IMR-90 (cell line): ENCODE measurements at regions not wholly inside any gene's neighbourhood (a gene's known extent, or its start where the extent isn't known, plus 50 kb on each side); places are given as distances from the start of the nearest gene placed in this dataset.

Experiments used
- ATAC-seq: fragments of 200-7000 bp; cut with Tn5 transposase; 2 replicates; pipeline ENCODE4 v1.9.1; 2020; ENCODE audit warnings: low read depth, mild to moderate bottlenecking, moderate library complexity
- BruUV-seq: library from RNA; stranded (reverse); fragments of 400-500 nt; replicated peaks from 2 replicates; lab custom pipeline; 2021; lab: Mats Ljungman, UMichigan
- CTCF ChIA-PET: fragments of 300-600 bp; formaldehyde crosslinking; extraction: SDS; loops from one replicate; lab custom pipeline; 2021; ENCODE audit warnings: antibody characterized with exemption; lab: Yijun Ruan, JAX
- POLR2A ChIA-PET: fragments of 300-600 bp; sonication (Branson Sonifier 250); formaldehyde crosslinking; loops from one replicate; lab custom pipeline; 2022; ENCODE audit warnings: antibody characterized with exemption; ENCODE audit not compliant: unreplicated experiment; lab: Charles Lee
- DNase-seq: peaks from one replicate; pipeline ENCODE4 v3.0.0; 2013
- H2AFZ ChIP-seq: replicated peaks from 2 replicates; pipeline ENCODE3; 2013; ENCODE audit warnings: low read length, mild to moderate bottlenecking; ENCODE audit not compliant: poor library complexity
- H2AK5ac ChIP-seq: 2 replicates; pipeline ENCODE4 v1.6.1; 2013; ENCODE audit warnings: low read depth, low read length, inconsistent platforms
- H2AK9ac ChIP-seq: replicated peaks from 2 replicates; pipeline ENCODE3; 2013; ENCODE audit warnings: mild to moderate bottlenecking, low read depth, low read length, moderate library complexity; ENCODE audit not compliant: poor library complexity
- H2BK120ac ChIP-seq: 2 replicates; pipeline ENCODE4 v1.6.1; 2013; ENCODE audit warnings: low read depth, low read length, inconsistent platforms
- H2BK15ac ChIP-seq: 3 replicates; pipeline ENCODE4 v1.6.1; 2013; ENCODE audit warnings: low read depth, low read length, inconsistent platforms
- H2BK20ac ChIP-seq: 2 replicates; pipeline ENCODE4 v1.6.1; 2013; ENCODE audit warnings: low read depth, mild to moderate bottlenecking, inconsistent platforms, low read length, moderate library complexity
- H2BK5ac ChIP-seq: 2 replicates; pipeline ENCODE4 v1.6.1; 2013; ENCODE audit warnings: mild to moderate bottlenecking, low read depth, low read length, inconsistent platforms; ENCODE audit not compliant: poor library complexity, severe bottlenecking
- H3K14ac ChIP-seq: replicated peaks from 2 replicates; pipeline ENCODE4 v1.6.1; 2013; ENCODE audit warnings: low read depth, low read length, inconsistent platforms
- H3K18ac ChIP-seq: 2 replicates; pipeline ENCODE4 v1.6.1; 2013; ENCODE audit warnings: low read depth, low read length, control low read depth
- H3K23ac ChIP-seq: 2 replicates; pipeline ENCODE4 v1.6.1; 2013; ENCODE audit warnings: low read depth, low read length, inconsistent platforms
- H3K27ac ChIP-seq: 2 replicates; pipeline ENCODE4 v1.5.1; 2013; ENCODE audit warnings: mild to moderate bottlenecking, control low read depth, low read length; ENCODE audit not compliant: insufficient read depth
- H3K27me3 ChIP-seq: 2 replicates; pipeline ENCODE4 v1.6.1; 2013; ENCODE audit warnings: low read length; ENCODE audit not compliant: control insufficient read depth, insufficient read depth
- H3K36me3 ChIP-seq: 2 replicates; pipeline ENCODE4 v1.6.1; 2013; ENCODE audit warnings: low read length, mixed read lengths; ENCODE audit not compliant: control insufficient read depth, insufficient read depth
- H3K4ac ChIP-seq: 2 replicates; pipeline ENCODE4 v1.6.1; 2013; ENCODE audit warnings: low read depth, low read length, inconsistent platforms
- H3K4me1 ChIP-seq: 2 replicates; pipeline ENCODE4 v1.6.1; 2013; ENCODE audit warnings: low read length, mixed read lengths; ENCODE audit not compliant: control insufficient read depth, insufficient read depth
- H3K4me2 ChIP-seq: 2 replicates; pipeline ENCODE4 v1.6.1; 2013; ENCODE audit warnings: low read depth, mild to moderate bottlenecking, control low read depth, low read length, moderate library complexity
- H3K4me3 ChIP-seq: 2 replicates; pipeline ENCODE4 v1.5.1; 2013; ENCODE audit warnings: low read depth, mild to moderate bottlenecking, control low read depth, low read length, moderate library complexity; ENCODE audit not compliant: insufficient read depth
- H3K56ac ChIP-seq: 2 replicates; pipeline ENCODE4 v1.6.1; 2013; ENCODE audit warnings: low read length, inconsistent platforms; ENCODE audit not compliant: insufficient read depth; ENCODE audit errors: extremely low read depth
- H3K79me1 ChIP-seq, 2 experiments: 2 replicates each; pipeline ENCODE4 v1.6.1; 2013; ENCODE audit warnings: low read length in 2 of 2, inconsistent platforms in 1 of 2, low read depth in 1 of 2
- H3K9ac ChIP-seq: 2 replicates; pipeline ENCODE4 v1.6.1; 2013; ENCODE audit warnings: low read depth, low read length, control low read depth
- H3K9me1 ChIP-seq: 2 replicates; pipeline ENCODE4 v1.6.1; 2013; ENCODE audit warnings: low read length, inconsistent platforms; ENCODE audit not compliant: insufficient read depth
- H3K9me3 ChIP-seq: 2 replicates; pipeline ENCODE4 v1.6.1; 2013; ENCODE audit warnings: low read length; ENCODE audit not compliant: control insufficient read depth, insufficient read depth
- H4K20me1 ChIP-seq: 2 replicates; pipeline ENCODE4 v1.6.1; 2013; ENCODE audit warnings: low read length, inconsistent platforms; ENCODE audit not compliant: insufficient read depth
- H4K5ac ChIP-seq: 2 replicates; pipeline ENCODE4 v1.6.1; 2013; ENCODE audit warnings: mild to moderate bottlenecking, low read depth, low read length, control low read depth
- H4K8ac ChIP-seq, 2 experiments: 2 replicates each; pipeline ENCODE4 v1.6.1; 2013; ENCODE audit warnings: low read depth in 2 of 2, low read length in 2 of 2, control low read depth in 1 of 2, inconsistent platforms in 1 of 2
- H4K91ac ChIP-seq: 2 replicates; pipeline ENCODE4 v1.6.1; 2013; ENCODE audit warnings: low read depth, low read length, inconsistent platforms; ENCODE audit not compliant: insufficient read depth
- BHLHE40 ChIP-seq: fragments of 150-350 bp; IDR thresholded peaks from 2 replicates; pipeline ENCODE4 v1.6.1; 2016; ENCODE audit warnings: mild to moderate bottlenecking, low read depth, low read length
- CEBPB ChIP-seq: IDR thresholded peaks from 2 replicates; pipeline ENCODE4 v1.6.1; 2012; ENCODE audit warnings: low read depth, low read length, improper control_type of control experiment
- CTCF ChIP-seq: conservative IDR thresholded peaks from 2 replicates; pipeline ENCODE4 v1.5.1; 2012; ENCODE audit warnings: mild to moderate bottlenecking, low read depth, low read length, improper control_type of control experiment
- ELK1 ChIP-seq: fragments of 150-350 bp; IDR thresholded peaks from 2 replicates; pipeline ENCODE4 v1.6.1; 2016; ENCODE audit warnings: low read depth, mild to moderate bottlenecking, low read length, moderate library complexity, borderline replicate concordance
- FOS ChIP-seq: fragments of 150-350 bp; IDR thresholded peaks from 2 replicates; pipeline ENCODE4 v1.6.1; 2016; ENCODE audit warnings: low read depth, low read length
- MAFK ChIP-seq: IDR thresholded peaks from 2 replicates; pipeline ENCODE4 v1.6.1; 2012; ENCODE audit warnings: low read depth, low read length, improper control_type of control experiment
- MAZ ChIP-seq: IDR thresholded peaks from 2 replicates; pipeline ENCODE4 v1.6.1; 2012; ENCODE audit warnings: low read depth, mild to moderate bottlenecking, low read length, improper control_type of control experiment, moderate library complexity, borderline replicate concordance
- NFE2L2 ChIP-seq: fragments of 150-350 bp; IDR thresholded peaks from 2 replicates; pipeline ENCODE4 v1.6.1; 2016; ENCODE audit warnings: low read depth, mild to moderate bottlenecking, low read length
- POLR2A ChIP-seq: IDR thresholded peaks from 2 replicates; pipeline ENCODE4 v1.6.1; 2012; ENCODE audit warnings: mild to moderate bottlenecking, low read depth, low read length
- RAD21 ChIP-seq: IDR thresholded peaks from 2 replicates; pipeline ENCODE4 v1.6.1; 2012; ENCODE audit warnings: low read length, improper control_type of control experiment
- RCOR1 ChIP-seq: IDR thresholded peaks from 2 replicates; pipeline ENCODE4 v1.6.1; 2012; ENCODE audit warnings: mild to moderate bottlenecking, low read length, improper control_type of control experiment; ENCODE audit not compliant: insufficient replicate concordance
- RFX5 ChIP-seq: IDR thresholded peaks from 2 replicates; pipeline ENCODE4 v1.8.0; 2012; ENCODE audit warnings: low read depth, mild to moderate bottlenecking, low read length, moderate library complexity
- SMC3 ChIP-seq: fragments of 150-350 bp; IDR thresholded peaks from 2 replicates; pipeline ENCODE4 v1.6.1; 2016; ENCODE audit warnings: low read depth, mild to moderate bottlenecking, antibody characterized with exemption, low read length, moderate library complexity
- USF2 ChIP-seq: fragments of 150-350 bp; IDR thresholded peaks from 2 replicates; pipeline ENCODE4 v1.6.1; 2017; ENCODE audit warnings: mild to moderate bottlenecking, antibody characterized with exemption, low read length, low read depth
- WGBS, 2 experiments: methylation state at CpG; one replicate each; pipeline versions ENCODE4 v1.1.5 to v1.1.7; 2013; ENCODE audit warnings: missing lambda C conversion rate in 2 of 2; ENCODE audit not compliant: insufficient read length in 1 of 2; ENCODE audit errors: extremely low coverage in 2 of 2; 5-methylcytosine and 5-hydroxymethylcytosine counted together
- dilution Hi-C: fragments of 300-500 bp; cut with HindIII; formaldehyde crosslinking; loops from one replicate; pipeline ENCODE4 v1.14.3; 2018; ENCODE audit warnings: low sequenced_read_pairs; ENCODE audit not compliant: unreplicated experiment
- in situ Hi-C: fragments of 300-500 bp; cut with MboI; formaldehyde crosslinking; loops from 3 replicates; pipeline ENCODE4 v1.14.3; 2019; ENCODE audit warnings: low sequenced_read_pairs, inconsistent platforms, mixed read lengths
- intact Hi-C: fragments of 100-400 bp; cut with micrococcal nuclease; formaldehyde crosslinking; loops from 2 replicates; pipeline ENCODE4 v1.10.0; 2022

- no CpG with 5 or more reads among the region's 5 CpGs for WGBS, 2 experiments
- no peak overlapping the region for H2BK15ac ChIP-seq
- H3K23ac ChIP-seq: no peak overlapping the region
- dilution Hi-C loops (no loop called here), in situ Hi-C loops (no loop called here), intact Hi-C loops (no loop called here)
- no peak overlapping the region for H2AK5ac ChIP-seq
- no peak overlapping the region for H4K8ac ChIP-seq
- no peak overlapping the region for H2BK120ac ChIP-seq
- no peaks in the 10 kb centered on the region for H3K9me1 ChIP-seq
- no peaks in the 10 kb centered on the region for H3K27me3 ChIP-seq
- no peak for TF ChIP-seq RFX5
- TF ChIP-seq SMC3: no peak
- no peak for TF ChIP-seq RAD21
- TF ChIP-seq CTCF: no peak
- TF ChIP-seq USF2: no peak
- TF ChIP-seq MAZ: no peak
- no peak for TF ChIP-seq CEBPB
- TF ChIP-seq ELK1: no peak
- TF ChIP-seq NFE2L2: no peak
- TF ChIP-seq FOS: no peak
- TF ChIP-seq MAFK: no peak
- no peak for TF ChIP-seq BHLHE40
- TF ChIP-seq POLR2A: no peak
- TF ChIP-seq RCOR1: no peak
- H3K56ac ChIP-seq: no peak overlapping the region
- H3K27ac ChIP-seq: no peak overlapping the region
- H3K4me3 ChIP-seq: no peak overlapping the region
- no peak overlapping the region for H3K14ac ChIP-seq
- H2AK9ac ChIP-seq: no peak overlapping the region
- H3K9ac ChIP-seq: no peak overlapping the region
- POLR2A ChIA-PET: no interaction called here
- H3K4me2 ChIP-seq: no peak overlapping the region
- no peak overlapping the region for H4K91ac ChIP-seq
- no peaks in the 10 kb centered on the region for H3K36me3 ChIP-seq
- BruUV-seq: no TSS peak
- H3K4ac ChIP-seq: no peak overlapping the region
- no peaks in the 10 kb centered on the region for H3K79me1 ChIP-seq
- no peaks in the 10 kb centered on the region for H3K9me3 ChIP-seq
- ATAC-seq (no peak), DNase-seq (no peak)
- H2BK20ac ChIP-seq: no peak overlapping the region
- no peak overlapping the region for H2AFZ ChIP-seq
- H2BK5ac ChIP-seq: no peak overlapping the region
- no peak overlapping the region for H3K18ac ChIP-seq
- H4K5ac ChIP-seq: no peak overlapping the region
- CTCF ChIA-PET: no interaction called here
- H4K20me1 ChIP-seq: no peaks in the 10 kb centered on the region
- no peaks in the 10 kb centered on the region for H3K4me1 ChIP-seq
Observed at GRCh38 chrX:131402124-131402811, 113.2 kb upstream of the IGSF1 start.
